ENCODE measurements at regions not wholly inside any gene's neighbourhood (a gene's known extent, or its start where the extent isn't known, plus 50 kb on each side); places are given as distances from the start of the nearest gene placed in this dataset.

- H3K9me3 ChIP-seq = no peaks in the 10 kb centered on the region
- H3K27ac ChIP-seq = no peak overlapping the region
- H3K4me3 ChIP-seq = no peak overlapping the region
- H3K9ac ChIP-seq (ENCODE audit: low read depth in 2 of 2, low read length in 2 of 2) = no peak overlapping the region
- no peaks in the 10 kb centered on the region for H3K4me1 ChIP-seq
- intact Hi-C loops (cut with DNase I) = no loop called here
- TF ChIP-seq CTCF (IDR thresholded peaks at IDR 0.05) = no peak
- no peaks in the 10 kb centered on the region for H3K36me3 ChIP-seq
- no peaks in the 10 kb centered on the region for H3K27me3 ChIP-seq
- no peak for DNase-seq
Measured at GRCh38 chr4:164617426-164617825, 136.5 kb upstream of the SMIM31 start.

- DNase-seq = no peak
- Histone ChIP-seq H3K4me3 (no peak overlapping the region), H3K36me3 (no peaks in the 10 kb centered on the region), H3K27ac (no peak overlapping the region), H3K9me3 (no peaks in the 10 kb centered on the region), H3K4me1 (no peaks in the 10 kb centered on the region), H3K27me3 (no peaks in the 10 kb centered on the region), H3K9ac (ENCODE audit: low read depth in 2 of 2, low read length in 2 of 2) (no peak overlapping the region)
- intact Hi-C loops (cut with DNase I) = no loop called here
- no peak for TF ChIP-seq CTCF (IDR thresholded peaks at IDR 0.05)
Measured at GRCh38 chr4:164617911-164618310, 136.0 kb upstream of the SMIM31 start.

- H3K36me3 ChIP-seq = no peaks in the 10 kb centered on the region
- no peaks in the 10 kb centered on the region for H3K27me3 ChIP-seq
- DNase-seq = no peak
- H3K27ac ChIP-seq = no peak overlapping the region
- no peak overlapping the region for H3K4me3 ChIP-seq
- H3K9ac ChIP-seq (ENCODE audit: low read depth in 2 of 2, low read length in 2 of 2) = no peak overlapping the region
- no peaks in the 10 kb centered on the region for H3K9me3 ChIP-seq
- no peaks in the 10 kb centered on the region for H3K4me1 ChIP-seq
- intact Hi-C loops (cut with DNase I) = no loop called here
- no peak for TF ChIP-seq CTCF (IDR thresholded peaks at IDR 0.05)
Measured at GRCh38 chr4:164621886-164622521, 131.9 kb upstream of the SMIM31 start.

GRCh38 chr4:164623099-164623498 lies 130.8 kb upstream of the SMIM31 start:
- H3K4me1 ChIP-seq = no peaks in the 10 kb centered on the region
- no peak for DNase-seq
- H3K36me3 ChIP-seq = no peaks in the 10 kb centered on the region

GRCh38 chr4:164639001-164639400 lies 114.9 kb upstream of the SMIM31 start:
- Histone ChIP-seq H3K27ac (no peak overlapping the region), H3K9ac (ENCODE audit: low read depth in 2 of 2, low read length in 2 of 2) (no peak overlapping the region), H3K9me3 (no peaks in the 10 kb centered on the region), H3K4me1 (no peaks in the 10 kb centered on the region), H3K4me3 (no peak overlapping the region), H3K27me3 (no peaks in the 10 kb centered on the region), H3K36me3 (no peaks in the 10 kb centered on the region)
- intact Hi-C loops (cut with DNase I) = no loop called here
- no peak for DNase-seq
- TF ChIP-seq CTCF (IDR thresholded peaks at IDR 0.05) = no peak

More at GRCh38 chr4:164623099-164623498, 130.8 kb upstream of the SMIM31 start:
- TF ChIP-seq CTCF (IDR thresholded peaks at IDR 0.05) = no peak
- intact Hi-C loops (cut with DNase I) = no loop called here
- Histone ChIP-seq H3K4me3 (no peak overlapping the region), H3K27me3 (no peaks in the 10 kb centered on the region), H3K27ac (no peak overlapping the region), H3K9ac (ENCODE audit: low read depth in 2 of 2, low read length in 2 of 2) (no peak overlapping the region), H3K9me3 (no peaks in the 10 kb centered on the region)
